Esophagus muscularis mucosa (tissue), 4 donors: ENCODE measurements at regions not wholly inside any gene's neighbourhood (a gene's known extent, or its start where the extent isn't known, plus 50 kb on each side); places are given as distances from the start of the nearest gene placed in this dataset.

ENCODE experiments used
- EP300 ChIP-seq: sonication (generic); formaldehyde crosslinking; IDR thresholded peaks from one replicate; pipeline ENCODE4 v1.6.1; 2017; ENCODE audit warnings: antibody characterized with exemption
- POLR2A ChIP-seq: fragments of 450-650 bp; IDR thresholded peaks from one replicate; pipeline ENCODE4 v1.6.1; 2017; ENCODE audit warnings: antibody characterized with exemption, moderate library complexity, mild to moderate bottlenecking, low read depth
- POLR2AphosphoS5 ChIP-seq, 2 donors: sonication (generic); formaldehyde crosslinking; IDR thresholded peaks; one replicate each; pipeline ENCODE4 v1.6.1; 2017; ENCODE audit warnings: antibody characterized with exemption in 2 of 2
- TF ChIP-seq, protein P1 (sequence below), 3 experiments: fragments of 200-600 bp in 2 of 3; fragments of 450-650 bp in 1 of 3; sonication (generic) in 2 of 3; IDR thresholded peaks; one replicate each; pipeline ENCODE4 v1.5.1; 2017 to 2019; ENCODE audit warnings: antibody characterized with exemption in 3 of 3, mild to moderate bottlenecking in 2 of 3, moderate library complexity in 1 of 3

DNA sequence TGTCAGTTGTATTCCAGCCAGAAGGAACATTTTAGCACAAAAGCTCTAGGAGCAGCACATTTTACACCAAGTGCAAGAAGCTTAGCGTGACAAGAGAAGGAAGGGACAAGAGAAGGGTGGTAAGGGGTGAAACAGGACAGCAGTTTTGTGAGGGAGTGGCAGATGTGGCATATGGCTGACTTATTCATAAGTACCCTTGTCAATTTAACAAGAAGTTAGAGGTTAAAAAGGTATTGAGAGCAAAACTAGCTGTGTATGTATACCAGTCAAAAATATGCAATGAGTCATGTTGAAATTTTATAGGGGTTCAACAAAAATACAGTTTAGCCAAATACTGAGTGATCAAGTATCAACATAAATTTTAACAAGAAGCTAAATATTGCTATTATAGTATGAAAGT is 561.5 kb upstream of the POT1 start:
- TF ChIP-seq, protein P1, sequence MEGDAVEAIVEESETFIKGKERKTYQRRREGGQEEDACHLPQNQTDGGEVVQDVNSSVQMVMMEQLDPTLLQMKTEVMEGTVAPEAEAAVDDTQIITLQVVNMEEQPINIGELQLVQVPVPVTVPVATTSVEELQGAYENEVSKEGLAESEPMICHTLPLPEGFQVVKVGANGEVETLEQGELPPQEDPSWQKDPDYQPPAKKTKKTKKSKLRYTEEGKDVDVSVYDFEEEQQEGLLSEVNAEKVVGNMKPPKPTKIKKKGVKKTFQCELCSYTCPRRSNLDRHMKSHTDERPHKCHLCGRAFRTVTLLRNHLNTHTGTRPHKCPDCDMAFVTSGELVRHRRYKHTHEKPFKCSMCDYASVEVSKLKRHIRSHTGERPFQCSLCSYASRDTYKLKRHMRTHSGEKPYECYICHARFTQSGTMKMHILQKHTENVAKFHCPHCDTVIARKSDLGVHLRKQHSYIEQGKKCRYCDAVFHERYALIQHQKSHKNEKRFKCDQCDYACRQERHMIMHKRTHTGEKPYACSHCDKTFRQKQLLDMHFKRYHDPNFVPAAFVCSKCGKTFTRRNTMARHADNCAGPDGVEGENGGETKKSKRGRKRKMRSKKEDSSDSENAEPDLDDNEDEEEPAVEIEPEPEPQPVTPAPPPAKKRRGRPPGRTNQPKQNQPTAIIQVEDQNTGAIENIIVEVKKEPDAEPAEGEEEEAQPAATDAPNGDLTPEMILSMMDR (IDR thresholded peaks at IDR 0.05): no peak
- TF ChIP-seq POLR2A (no peak), EP300 (no peak), POLR2AphosphoS5 (IDR thresholded peaks at IDR 0.05) (no peak)
